ENCODE measurements at regions not wholly inside any gene's neighbourhood (a gene's known extent, or its start where the extent isn't known, plus 50 kb on each side); places are given as distances from the start of the nearest gene placed in this dataset.

DNA sequence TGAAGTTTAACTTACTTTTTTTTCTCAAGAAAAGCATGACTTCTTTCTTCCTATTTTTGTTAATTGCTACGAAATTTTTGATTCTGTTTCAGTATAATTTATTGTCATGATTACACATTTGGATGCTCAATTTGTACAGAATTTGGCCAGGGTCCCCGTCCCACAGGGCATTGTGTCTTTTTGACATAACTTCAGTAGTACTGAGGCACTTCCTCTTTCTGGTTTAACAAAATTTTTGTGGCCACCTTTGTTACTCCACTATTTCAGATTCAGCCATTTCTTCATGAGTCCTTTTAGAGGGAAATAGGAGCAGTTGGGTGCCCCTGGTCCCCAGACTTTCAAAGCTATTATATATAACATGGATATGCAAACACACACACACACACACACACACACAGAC is 1248.7 kb downstream of the PCDH7 start:
- Mint-ChIP-seq H3K4me3 (no peak overlapping the region), H3K4me1 (no peaks in the 10 kb centered on the region), H3K27ac (no peak overlapping the region), H3K9me3 (no peaks in the 10 kb centered on the region), H3K36me3 (ENCODE audit: low read depth) (no peaks in the 10 kb centered on the region), H3K27me3 (ENCODE audit: low read depth) (no peaks in the 10 kb centered on the region)
- TF ChIP-seq, protein P1, sequence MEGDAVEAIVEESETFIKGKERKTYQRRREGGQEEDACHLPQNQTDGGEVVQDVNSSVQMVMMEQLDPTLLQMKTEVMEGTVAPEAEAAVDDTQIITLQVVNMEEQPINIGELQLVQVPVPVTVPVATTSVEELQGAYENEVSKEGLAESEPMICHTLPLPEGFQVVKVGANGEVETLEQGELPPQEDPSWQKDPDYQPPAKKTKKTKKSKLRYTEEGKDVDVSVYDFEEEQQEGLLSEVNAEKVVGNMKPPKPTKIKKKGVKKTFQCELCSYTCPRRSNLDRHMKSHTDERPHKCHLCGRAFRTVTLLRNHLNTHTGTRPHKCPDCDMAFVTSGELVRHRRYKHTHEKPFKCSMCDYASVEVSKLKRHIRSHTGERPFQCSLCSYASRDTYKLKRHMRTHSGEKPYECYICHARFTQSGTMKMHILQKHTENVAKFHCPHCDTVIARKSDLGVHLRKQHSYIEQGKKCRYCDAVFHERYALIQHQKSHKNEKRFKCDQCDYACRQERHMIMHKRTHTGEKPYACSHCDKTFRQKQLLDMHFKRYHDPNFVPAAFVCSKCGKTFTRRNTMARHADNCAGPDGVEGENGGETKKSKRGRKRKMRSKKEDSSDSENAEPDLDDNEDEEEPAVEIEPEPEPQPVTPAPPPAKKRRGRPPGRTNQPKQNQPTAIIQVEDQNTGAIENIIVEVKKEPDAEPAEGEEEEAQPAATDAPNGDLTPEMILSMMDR (IDR thresholded peaks at IDR 0.05; ENCODE audit: unreplicated experiment in 3 of 3) = no peak

DNA sequence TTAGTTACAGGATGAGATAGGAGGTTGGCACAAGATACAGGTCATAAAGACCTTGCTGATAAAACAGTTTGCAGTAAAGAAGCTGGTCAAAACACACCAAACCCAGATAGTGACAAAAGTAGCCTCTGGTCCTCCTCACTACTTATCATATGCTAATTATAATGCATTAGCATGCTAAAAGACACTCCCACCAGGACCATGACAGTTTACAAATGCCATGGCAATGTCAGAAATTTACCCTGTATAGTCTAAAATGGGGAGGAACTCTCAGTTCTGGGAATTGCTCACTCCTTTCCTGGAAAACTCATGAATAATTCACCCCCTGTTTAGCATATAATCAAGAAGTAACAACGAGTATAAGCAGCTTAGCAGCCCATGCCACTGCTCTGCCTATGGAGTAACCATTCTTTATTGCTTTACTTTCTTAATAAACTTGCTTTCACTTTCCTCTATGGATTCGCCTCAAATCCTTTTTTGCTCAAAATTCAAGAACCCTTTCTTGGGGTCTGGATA is 1254.4 kb downstream of the PCDH7 start:
- Mint-ChIP-seq H3K36me3 (ENCODE audit: low read depth) (no peaks in the 10 kb centered on the region), H3K27ac (no peak overlapping the region), H3K4me1 (no peaks in the 10 kb centered on the region), H3K27me3 (ENCODE audit: low read depth) (no peaks in the 10 kb centered on the region), H3K9me3 (peaks cover 2% of the 10 kb centered on the region), H3K4me3 (no peak overlapping the region)
- TF ChIP-seq, protein P1 (IDR thresholded peaks at IDR 0.05; ENCODE audit: unreplicated experiment in 3 of 3) = no peak

DNA sequence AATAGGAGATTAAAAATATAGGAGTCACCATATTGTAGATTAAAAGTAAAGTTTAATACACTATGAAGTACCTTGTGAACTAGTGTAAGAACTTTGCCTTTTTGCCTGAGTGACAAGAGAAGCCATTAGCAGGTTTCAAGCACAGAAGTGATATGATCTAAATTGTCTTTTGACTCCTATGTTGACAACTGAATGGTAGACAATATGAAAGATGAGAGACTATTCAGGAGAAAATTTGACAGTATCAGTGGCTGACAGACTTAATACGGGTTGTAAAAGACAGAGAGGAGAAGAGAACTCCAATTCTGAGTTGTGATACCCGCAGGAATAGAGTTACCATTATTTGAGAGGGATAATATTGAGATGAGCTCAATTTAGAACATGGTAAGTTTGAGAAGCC is 1259.8 kb downstream of the PCDH7 start:
- no peak overlapping the region for H3K27ac Mint-ChIP-seq
- H3K27me3 Mint-ChIP-seq (ENCODE audit: low read depth) = no peaks in the 10 kb centered on the region
- H3K4me3 Mint-ChIP-seq = no peak overlapping the region
- no peaks in the 10 kb centered on the region for H3K4me1 Mint-ChIP-seq
- no peaks in the 10 kb centered on the region for H3K36me3 Mint-ChIP-seq (ENCODE audit: low read depth)
- peaks cover 2% of the 10 kb centered on the region for H3K9me3 Mint-ChIP-seq
- TF ChIP-seq, protein P1 (IDR thresholded peaks at IDR 0.05; ENCODE audit: unreplicated experiment in 3 of 3) = no peak

DNA sequence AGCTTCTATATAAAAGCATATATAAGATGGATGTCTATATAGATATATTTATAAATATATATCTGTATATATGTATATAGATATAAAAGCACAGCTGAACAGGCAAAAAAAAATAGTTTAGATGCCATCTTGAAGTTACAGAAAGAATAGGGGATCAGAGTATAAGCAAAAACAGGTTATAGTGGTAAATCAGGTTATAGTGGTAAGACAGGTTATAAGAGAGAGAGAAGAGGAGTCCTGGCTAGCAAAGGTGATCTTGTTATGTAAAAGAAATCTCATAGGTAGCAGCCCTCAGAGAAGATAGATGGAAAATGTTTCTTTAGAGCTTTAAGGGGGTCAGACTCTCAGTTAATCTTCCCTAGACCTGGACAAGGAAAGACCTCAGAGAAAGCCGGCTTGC is 1263.1 kb downstream of the PCDH7 start:
- TF ChIP-seq, protein P1 (IDR thresholded peaks at IDR 0.05; ENCODE audit: unreplicated experiment in 3 of 3) = no peak
- Mint-ChIP-seq H3K9me3 (peaks cover 2% of the 10 kb centered on the region), H3K4me1 (no peaks in the 10 kb centered on the region), H3K27me3 (ENCODE audit: low read depth) (no peaks in the 10 kb centered on the region), H3K27ac (no peak overlapping the region), H3K4me3 (no peak overlapping the region), H3K36me3 (ENCODE audit: low read depth) (no peaks in the 10 kb centered on the region)

DNA sequence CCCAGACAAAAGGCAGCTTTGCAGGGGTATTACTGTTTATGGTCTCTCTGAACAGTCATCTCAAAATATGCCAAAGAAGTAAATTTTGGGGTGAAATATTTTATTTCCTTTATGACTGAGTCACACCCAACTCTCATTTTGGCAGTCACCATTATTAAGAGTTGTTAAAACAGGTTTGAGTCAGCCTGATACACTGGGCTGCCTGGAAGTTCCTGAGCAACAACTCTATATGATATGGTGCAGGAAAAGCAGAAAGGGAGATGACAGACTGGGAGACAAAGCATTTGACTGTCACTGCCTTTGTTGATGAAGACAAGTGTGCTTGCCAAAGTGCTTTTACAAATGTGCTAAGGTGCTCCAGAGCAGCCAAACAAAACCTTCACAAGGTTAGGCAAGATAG is 1263.5 kb downstream of the PCDH7 start:
- H3K4me1 Mint-ChIP-seq = no peaks in the 10 kb centered on the region
- H3K27me3 Mint-ChIP-seq (ENCODE audit: low read depth) = no peaks in the 10 kb centered on the region
- no peaks in the 10 kb centered on the region for H3K36me3 Mint-ChIP-seq (ENCODE audit: low read depth)
- no peak overlapping the region for H3K4me3 Mint-ChIP-seq
- H3K27ac Mint-ChIP-seq = no peak overlapping the region
- TF ChIP-seq, protein P1 (IDR thresholded peaks at IDR 0.05; ENCODE audit: unreplicated experiment in 3 of 3) = no peak
- peaks cover under 1% of the 10 kb centered on the region for H3K9me3 Mint-ChIP-seq

DNA sequence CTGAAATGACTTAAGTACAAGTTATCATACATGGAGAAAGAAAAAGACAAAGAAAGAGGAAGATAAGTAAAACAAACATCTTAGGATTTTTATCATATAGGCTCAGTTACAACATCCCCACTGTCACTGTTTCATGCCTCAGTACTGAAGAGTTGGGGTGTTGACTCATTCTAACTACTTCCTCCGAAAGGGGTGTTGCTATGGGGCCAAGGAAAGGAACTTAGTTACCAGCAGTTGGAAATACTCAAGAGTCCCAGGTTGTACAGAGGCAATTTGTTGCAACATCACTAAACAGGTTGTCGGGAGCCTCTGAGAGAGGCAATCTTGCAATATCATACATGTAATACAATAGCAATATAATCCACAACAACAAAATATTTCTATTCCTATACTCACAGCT is 1264.7 kb downstream of the PCDH7 start:
- Mint-ChIP-seq H3K4me1 (no peaks in the 10 kb centered on the region), H3K27ac (no peak overlapping the region), H3K27me3 (ENCODE audit: low read depth) (no peaks in the 10 kb centered on the region), H3K36me3 (ENCODE audit: low read depth) (no peaks in the 10 kb centered on the region), H3K9me3 (peaks cover 2% of the 10 kb centered on the region), H3K4me3 (no peak overlapping the region)
- TF ChIP-seq, protein P1 (IDR thresholded peaks at IDR 0.05; ENCODE audit: unreplicated experiment in 3 of 3) = no peak

Measured in nephron (organoid).